RPMI7951 (cell line): ENCODE measurements at regions not wholly inside any gene's neighbourhood (a gene's known extent, or its start where the extent isn't known, plus 50 kb on each side); places are given as distances from the start of the nearest gene placed in this dataset.
A peak's percentile ranks its signal among the peaks of the same experiment; 100 is the strongest.
"Not testable (repeated sequence)": the region's sequence is repeated elsewhere in the genome, so short reads cannot be mapped to it uniquely, and the experiment has no call there.

Experiments used
- DNase-seq: peaks from one replicate; pipeline ENCODE4 v3.0.0-alpha.2; 2012; ENCODE audit warnings: low read depth

GRCh38 chr14:56996721-56997399 lies 186.6 kb upstream of the OTX2 start:
- no peak for DNase-seq

- DNase-seq = no peak
Observed at GRCh38 chr14:56995010-56995409, 184.7 kb upstream of the OTX2 start.

DNA sequence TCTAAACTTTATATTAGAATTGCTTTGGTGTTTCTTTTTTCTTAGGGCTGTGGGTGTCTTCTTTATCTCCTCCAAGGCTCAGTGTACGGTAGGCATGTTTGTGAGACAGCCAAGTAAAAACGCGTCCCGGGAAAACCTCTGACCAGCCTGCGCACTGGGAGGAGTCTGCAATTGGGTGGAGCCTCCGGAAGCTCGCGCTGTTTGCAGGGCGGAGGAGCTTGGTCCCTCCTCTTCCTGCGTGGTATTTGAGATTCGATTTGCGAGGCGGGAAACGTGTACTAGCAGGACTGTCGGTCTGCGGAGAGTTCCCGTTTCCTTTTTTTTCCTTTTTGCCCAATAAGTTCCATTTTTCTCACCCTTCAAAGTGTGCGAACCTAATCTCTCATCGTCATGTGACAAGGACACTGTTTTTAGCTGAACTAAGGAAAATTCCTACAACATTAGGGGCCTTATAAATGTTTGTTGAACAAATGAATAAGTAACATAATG lies 182.1 kb upstream of the OTX2 start:
- peak; percentile 7 for DNase-seq

GRCh38 chr14:56990991-56991627 lies 180.8 kb upstream of the OTX2 start:
- DNase-seq = not testable (repeated sequence)

DNA sequence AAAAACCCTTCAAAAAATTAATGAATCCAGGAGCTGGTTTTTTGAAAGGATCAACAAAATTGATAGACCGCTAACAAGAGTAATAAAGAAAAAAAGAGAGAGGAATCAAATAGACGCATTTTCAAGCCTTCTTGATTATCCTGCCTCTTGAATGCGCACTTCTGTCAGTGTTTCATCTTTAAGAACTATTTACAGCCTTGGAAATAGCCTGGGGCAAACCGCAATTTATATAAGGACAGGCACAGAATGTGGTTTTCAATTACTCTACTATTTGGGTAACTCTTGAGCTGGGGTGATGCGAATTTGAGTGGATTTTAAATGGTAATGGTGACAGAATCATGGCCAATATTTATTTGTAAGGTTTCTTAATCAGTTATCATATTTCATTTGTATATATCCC lies 179.1 kb upstream of the OTX2 start:
- DNase-seq = no peak

DNA sequence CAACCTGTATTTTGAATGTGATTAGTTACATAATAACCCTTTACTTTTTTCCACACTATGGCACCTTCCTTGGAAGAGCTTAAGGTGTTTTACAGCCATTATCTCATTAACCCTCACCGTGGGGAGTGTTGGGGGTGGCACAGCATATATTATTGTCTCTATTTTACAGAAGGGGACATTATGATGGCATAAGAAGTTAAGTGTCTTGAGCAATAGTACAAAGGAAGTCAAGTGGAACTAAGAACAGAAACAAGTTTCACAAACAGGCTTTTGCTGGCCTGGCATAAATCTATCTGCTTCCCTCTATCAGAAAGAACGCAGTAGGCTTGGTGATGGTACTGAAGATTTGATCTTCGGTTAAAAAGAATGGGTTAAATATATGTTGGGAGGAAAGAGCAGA lies 169.7 kb upstream of the OTX2 start:
- no peak for DNase-seq

DNA sequence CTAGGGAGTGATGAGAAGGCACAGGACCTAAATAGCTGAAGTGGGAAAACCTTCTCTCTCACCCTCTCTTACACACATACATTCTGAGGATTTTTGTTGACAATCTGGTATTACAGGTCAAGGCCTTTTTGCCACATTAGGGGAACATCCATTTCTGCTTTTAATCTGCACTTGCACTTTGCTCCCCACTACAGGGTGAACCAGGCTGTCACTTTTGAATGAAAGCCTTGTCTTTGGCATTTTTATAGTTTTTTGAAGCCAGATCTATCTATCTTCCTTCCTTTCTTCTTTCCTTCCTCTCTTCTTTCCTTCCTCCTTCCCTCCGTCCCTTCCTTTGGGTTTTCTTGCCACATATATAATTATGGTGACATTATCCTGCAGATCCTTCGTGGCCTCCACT lies 165.9 kb upstream of the OTX2 start:
- no peak for DNase-seq

GRCh38 chr14:56975521-56975920 lies 165.2 kb upstream of the OTX2 start:
- DNase-seq = no peak

- DNase-seq = no peak
Observed at GRCh38 chr14:56972948-56973347, 162.7 kb upstream of the OTX2 start.

DNA sequence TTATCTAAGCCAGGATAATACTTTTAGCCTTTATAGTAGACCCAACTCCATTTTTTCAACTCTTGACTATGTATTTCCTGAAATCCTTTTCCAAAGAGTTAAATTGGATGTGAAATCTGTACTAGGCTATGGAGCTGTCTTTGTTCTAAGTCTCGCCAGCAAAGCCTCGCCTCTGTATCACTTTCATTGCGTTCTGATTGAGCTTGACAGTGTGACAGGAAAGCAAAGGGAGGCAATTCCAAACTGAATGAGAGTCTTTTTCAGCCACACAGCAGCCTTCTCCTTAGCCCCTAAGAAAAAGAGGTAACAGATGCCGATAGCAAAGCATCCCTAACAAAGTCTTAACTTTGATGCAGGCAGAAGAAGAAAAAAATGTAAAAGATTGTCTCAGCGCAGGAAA lies 154.6 kb upstream of the OTX2 start:
- no peak for DNase-seq

DNA sequence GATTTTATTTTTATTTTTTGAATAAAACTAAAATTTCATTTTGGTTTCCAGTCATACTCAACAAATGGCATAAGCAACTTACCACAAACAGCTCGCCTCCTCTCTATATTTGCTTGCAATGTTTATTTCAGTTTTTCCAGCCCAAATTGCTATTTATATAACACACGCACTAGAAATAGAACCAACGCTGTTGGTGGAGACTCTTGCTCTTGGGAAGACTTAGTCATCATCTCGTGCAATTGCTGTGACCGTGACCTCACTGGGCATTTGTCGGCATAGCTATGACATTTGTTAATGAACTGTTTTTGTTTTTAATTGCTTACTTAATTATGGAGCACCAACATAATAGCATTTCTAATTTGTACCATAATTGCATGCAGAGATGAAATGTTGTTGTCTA lies 153.1 kb upstream of the OTX2 start:
- DNase-seq = no peak

DNA sequence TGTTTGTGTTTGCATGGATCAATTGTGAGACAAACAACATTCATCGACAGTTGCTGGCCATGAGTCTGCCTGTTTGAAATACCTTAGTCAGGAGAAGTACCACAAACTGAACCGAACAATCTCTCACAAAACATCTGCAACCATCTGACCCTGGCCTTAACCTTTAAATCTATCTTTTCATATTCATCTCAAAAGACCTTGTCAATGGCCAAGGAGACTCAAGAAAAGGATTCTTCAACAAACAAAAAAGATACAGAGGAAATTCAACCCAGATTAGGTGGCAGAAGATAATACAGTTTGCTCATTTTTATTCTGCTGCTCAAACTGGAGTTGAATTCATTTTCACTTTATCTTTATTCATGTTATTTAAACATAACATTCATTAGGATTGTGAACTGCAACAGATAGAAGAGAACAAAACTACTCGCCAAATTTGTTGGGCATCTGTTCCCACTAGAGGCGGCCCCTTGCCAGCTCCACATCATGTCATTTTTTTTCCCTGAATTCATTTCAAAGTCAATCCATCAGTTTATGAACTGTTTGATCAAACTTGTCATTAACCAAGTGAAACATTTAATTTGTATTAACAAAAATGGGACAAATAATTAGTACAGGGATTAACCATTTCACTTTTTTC lies 152.3 kb upstream of the OTX2 start:
- DNase-seq = no peak

- no peak for DNase-seq
Observed at GRCh38 chr14:56959869-56960268, 149.6 kb upstream of the OTX2 start.

DNA sequence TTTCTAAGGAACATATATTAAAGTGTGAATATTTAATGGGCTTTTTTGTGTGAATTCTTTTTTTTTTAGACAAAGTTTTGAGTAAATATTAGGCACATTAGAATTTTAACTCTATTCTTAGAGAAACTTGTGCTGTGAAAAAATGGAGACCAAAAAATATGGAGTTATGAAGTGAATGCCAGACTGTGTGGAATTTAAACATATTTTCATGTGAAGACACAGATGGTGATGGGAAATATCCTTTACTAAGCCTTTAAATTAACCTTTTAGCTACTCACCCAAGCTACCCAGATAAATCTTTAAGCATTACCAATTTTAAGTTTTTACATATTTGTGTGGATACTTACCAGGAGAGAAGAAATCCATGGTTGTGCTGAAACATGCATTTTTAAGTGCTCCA lies 148.8 kb upstream of the OTX2 start:
- no peak for DNase-seq

GRCh38 chr14:56956182-56956581 lies 145.9 kb upstream of the OTX2 start:
- DNase-seq = no peak

GRCh38 chr14:56955745-56956144 lies 145.5 kb upstream of the OTX2 start:
- no peak for DNase-seq

- no peak for DNase-seq
Observed at GRCh38 chr14:56953884-56954283, 143.6 kb upstream of the OTX2 start.

- no peak for DNase-seq
Observed at GRCh38 chr14:56952766-56953473, 142.6 kb upstream of the OTX2 start.

- peak; percentile 1 for DNase-seq
Observed at GRCh38 chr14:56949828-56950227, 139.5 kb upstream of the OTX2 start.

DNA sequence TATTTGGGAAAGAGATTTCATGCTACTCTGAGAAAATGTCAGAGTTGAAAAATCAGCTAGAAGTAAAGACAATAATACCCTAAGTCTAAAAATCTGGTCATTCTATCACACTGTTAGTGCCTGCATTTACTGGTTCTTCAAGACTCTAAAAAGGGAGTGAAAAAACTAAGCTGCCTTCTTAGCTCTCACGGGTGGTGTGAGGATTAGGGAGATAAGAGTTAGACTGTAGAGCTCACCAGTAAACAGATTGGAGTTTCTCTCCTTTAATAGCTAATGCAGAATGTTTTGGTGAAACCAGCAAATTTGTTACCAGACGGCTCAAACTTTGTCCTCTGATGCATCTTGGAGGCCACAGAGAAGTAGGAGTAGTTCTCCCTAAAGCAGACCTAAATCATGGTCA lies 135.0 kb upstream of the OTX2 start:
- DNase-seq = no peak

DNA sequence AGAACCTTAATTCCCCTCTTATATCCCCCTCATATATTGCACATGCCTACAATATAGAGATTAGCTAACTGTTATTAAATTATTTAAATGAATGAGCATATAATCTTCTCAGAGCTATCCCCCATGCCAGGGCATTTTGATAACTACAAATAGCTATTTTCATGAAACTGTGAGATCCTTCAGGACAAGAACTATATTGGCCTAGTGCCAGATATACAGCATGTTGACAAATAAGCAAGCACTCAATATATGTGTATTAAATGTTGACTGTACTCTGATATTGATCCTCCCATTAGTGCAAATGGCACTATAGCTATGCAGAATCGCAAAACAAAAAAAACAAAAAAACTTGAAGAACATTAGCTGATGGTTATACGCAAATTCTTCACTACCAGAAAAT lies 134.1 kb upstream of the OTX2 start:
- no peak for DNase-seq

- DNase-seq = no peak
Observed at GRCh38 chr14:56933446-56933845, 123.2 kb upstream of the OTX2 start.
